ENCODE measurements at regions not wholly inside any gene's neighbourhood (a gene's known extent, or its start where the extent isn't known, plus 50 kb on each side); places are given as distances from the start of the nearest gene placed in this dataset.
A peak's percentile ranks its signal among the peaks of the same experiment; 100 is the strongest.
"Not testable (repeated sequence)": the region's sequence is repeated elsewhere in the genome, so short reads cannot be mapped to it uniquely, and the experiment has no call there.

GRCh38 chr1:147103416-147104155 lies 68.7 kb downstream of the PRKAB2 start:
- DNase-seq (ENCODE audit: low spot score); FAIRE-seq: not testable (repeated sequence)

- no peak for FAIRE-seq
Observed at GRCh38 chr1:147099192-147099591, 73.1 kb downstream of the PRKAB2 start.

DNA sequence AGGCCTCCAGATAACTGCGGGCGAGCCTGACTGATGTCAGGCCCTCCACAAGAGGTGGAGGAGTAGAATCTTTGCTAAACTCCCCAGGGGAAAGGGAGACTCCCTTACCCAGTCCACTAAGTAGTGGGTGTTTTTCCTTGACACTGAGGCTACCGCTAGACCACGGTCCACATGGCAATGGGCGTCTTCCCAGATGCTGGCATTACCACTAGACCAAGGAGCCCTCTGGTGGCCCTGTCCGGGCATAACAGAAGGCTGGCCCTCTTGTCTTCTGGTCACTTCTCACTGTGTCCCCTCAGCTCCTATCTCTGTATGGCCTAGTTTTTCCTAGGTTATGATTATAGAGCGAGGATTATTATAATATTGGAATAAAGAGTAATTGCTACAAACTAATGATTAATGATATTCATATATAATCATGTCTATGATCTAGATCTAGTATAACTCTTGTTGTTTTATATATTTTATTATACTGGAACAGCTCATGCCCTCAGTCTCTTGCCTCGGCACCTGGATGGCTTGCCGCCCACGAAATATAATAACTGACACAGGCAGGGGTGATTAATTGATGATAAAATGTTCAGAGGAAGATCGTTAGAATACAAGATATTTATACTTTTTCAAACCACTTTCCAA lies 73.8 kb downstream of the PRKAB2 start:
- FAIRE-seq; DNase-seq (ENCODE audit: low spot score): not testable (repeated sequence)

More at GRCh38 chr1:147099192-147099591, 73.1 kb downstream of the PRKAB2 start:
- no peak for DNase-seq (ENCODE audit: low spot score)

DNA sequence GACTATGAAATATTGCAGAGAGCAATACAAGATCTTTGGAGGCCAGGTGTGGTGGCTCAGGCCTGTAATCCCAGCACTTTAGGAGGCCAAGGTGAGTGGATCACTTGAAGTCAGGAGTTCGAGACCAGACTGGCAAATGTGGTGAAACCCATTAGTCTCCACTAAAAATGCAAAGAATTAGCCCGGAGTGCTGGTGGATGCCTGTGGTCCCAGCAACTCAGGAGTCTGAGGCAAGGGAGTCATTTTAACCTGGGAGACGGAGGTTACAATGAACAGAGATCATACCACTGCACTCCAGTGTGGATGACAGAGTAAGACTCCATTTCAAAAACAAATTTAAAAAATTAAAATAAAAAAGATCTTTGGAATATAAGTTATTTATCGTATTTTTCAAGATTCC lies 76.6 kb downstream of the PRKAB2 start:
- FAIRE-seq (no peak), DNase-seq (ENCODE audit: low spot score) (no peak)

DNA sequence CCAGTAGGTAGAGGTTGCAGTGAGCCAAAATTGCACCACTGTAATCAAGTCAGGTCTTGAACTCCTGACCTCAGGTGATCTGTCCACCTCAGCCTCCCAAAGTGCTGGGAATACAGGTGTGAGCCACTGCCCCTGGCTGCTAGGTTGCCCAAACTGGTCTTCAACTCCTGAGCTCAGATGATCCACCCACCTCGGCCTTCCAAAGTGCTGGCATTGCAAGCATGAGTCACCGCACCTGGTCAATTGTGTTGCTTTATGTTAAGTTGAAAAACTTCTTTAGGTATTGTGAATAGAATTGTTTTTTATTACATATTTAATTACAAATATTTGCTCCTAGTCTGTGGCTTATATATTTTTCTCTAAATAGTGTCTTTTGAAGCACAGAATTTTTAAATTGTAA lies 80.5 kb downstream of the PRKAB2 start:
- DNase-seq (ENCODE audit: low spot score) = no peak
- no peak for FAIRE-seq

DNA sequence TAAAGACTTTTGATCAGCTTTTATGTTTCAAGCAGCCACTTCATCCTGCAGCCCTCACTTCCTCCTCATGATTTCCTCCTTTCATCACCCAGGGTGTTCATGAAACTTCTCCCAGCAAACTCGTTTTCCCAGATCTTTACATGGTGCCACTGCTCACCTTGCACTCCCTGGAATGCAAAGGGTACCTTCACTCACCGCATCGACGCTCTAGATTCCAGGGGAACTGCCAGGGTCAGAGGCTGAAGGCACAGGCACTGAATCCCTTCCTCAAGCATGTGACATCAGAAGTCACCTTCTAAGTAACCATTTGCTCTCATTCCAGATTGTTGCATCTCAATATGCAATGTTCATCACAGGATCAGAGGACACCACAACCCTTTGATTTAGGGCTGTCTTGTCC lies 82.8 kb downstream of the PRKAB2 start:
- DNase-seq (ENCODE audit: low spot score) = no peak
- no peak for FAIRE-seq

- FAIRE-seq = no peak
- no peak for DNase-seq (ENCODE audit: low spot score)
Observed at GRCh38 chr1:147086129-147086528, 86.1 kb downstream of the PRKAB2 start.

GRCh38 chr1:147084273-147085096 lies 87.8 kb downstream of the PRKAB2 start:
- FAIRE-seq = peak; percentile 9

DNA sequence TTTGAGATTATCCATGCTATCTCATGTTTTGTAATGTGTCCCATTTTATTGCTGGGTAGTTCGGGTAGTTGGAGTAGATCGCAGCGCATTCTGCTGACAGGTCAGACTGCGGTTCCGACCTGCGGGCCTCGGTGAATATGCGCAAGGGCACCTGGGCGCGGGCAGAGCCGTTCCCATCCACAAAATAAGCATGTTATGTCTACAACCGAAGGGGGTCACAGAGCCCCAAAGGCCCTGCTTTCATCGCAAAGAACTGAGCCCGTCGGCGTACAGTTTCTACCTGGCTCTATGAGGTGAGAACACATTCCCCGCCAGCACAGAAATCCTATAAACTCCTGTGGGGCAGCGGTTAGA lies 88.4 kb downstream of the PRKAB2 start:
- DNase-seq (ENCODE audit: low spot score) (no peak), FAIRE-seq (no peak)

More at GRCh38 chr1:147084273-147085096, 87.8 kb downstream of the PRKAB2 start:
- peak; percentile 14 for DNase-seq (ENCODE audit: low spot score)

DNA sequence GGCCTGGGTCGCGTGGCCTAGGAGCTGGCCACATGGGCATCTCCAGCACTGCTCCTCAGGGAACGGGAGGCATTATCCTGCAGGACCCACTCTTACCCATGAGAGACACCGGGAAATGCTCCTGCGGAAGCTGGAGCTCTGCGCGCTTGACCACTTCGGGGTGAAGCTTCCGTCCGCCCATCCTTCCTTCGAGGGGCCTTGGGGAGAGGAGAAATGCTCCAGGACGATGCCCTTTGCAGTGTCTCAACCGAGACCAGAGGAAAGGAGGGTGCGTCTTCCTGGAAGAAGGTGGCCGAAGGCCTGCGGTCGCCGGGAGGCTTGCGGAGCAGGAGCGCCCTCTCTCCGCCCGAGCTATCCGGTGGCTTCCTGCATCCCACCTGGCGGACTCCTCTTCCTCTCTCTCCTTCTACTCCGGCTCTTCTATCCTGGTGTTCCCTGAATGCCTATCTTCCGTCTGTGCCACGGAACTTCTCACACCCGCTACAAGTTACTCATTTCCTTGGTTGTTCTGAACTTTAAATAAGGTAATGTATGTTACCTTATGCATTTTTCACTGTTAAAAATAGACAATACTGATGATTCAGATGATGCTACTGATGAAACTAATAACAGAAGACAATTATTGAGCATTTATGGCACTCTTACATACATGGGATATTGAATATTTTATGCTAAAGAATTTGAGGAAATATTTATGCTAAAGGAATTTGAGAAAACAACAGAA lies 91.4 kb downstream of the PRKAB2 start:
- FAIRE-seq = no peak
- DNase-seq (ENCODE audit: low spot score) = no peak

GRCh38 chr1:147080006-147080661 lies 92.1 kb downstream of the PRKAB2 start:
- DNase-seq (ENCODE audit: low spot score) = no peak

DNA sequence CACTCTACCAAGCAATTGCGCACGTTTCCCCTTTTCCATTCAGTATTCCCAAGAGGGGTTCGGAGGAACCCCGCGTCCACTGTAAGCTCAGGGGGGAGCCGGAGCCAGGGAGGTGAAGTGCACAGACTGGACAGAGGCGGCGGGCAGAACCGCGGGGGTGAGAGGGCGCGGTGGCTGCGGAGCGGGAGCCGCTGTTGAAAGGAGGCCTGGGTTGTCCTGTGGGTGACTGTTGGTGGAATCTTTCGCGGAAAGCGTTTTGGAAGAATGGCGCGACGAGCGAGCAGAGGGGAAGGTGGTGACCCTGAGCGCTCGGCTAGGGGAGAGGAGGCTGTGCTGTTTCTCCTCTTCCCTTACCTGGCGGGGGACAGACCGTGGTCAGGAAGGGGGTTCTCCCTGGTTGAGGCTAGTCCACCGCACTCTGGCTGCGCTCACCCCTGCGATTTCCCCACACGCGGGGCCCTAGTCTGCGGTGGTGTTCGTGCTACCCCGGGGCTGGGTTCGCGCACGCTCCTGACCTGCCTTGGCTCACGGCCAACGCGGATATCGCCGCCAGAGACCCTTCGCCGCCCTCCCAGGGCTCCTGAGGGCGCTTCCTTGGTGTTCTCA lies 92.8 kb downstream of the PRKAB2 start:
- no peak for FAIRE-seq
- DNase-seq (ENCODE audit: low spot score) = no peak

More at GRCh38 chr1:147080006-147080661, 92.1 kb downstream of the PRKAB2 start:
- FAIRE-seq = no peak

GRCh38 chr1:147078606-147079399 lies 93.5 kb downstream of the PRKAB2 start:
- no peak for FAIRE-seq
- no peak for DNase-seq (ENCODE audit: low spot score)

GRCh38 chr1:147077936-147078605 lies 94.2 kb downstream of the PRKAB2 start:
- DNase-seq (ENCODE audit: low spot score) = no peak
- FAIRE-seq = no peak

GRCh38 chr1:147077523-147077922 lies 94.7 kb downstream of the PRKAB2 start:
- FAIRE-seq = no peak
- DNase-seq (ENCODE audit: low spot score) = no peak

DNA sequence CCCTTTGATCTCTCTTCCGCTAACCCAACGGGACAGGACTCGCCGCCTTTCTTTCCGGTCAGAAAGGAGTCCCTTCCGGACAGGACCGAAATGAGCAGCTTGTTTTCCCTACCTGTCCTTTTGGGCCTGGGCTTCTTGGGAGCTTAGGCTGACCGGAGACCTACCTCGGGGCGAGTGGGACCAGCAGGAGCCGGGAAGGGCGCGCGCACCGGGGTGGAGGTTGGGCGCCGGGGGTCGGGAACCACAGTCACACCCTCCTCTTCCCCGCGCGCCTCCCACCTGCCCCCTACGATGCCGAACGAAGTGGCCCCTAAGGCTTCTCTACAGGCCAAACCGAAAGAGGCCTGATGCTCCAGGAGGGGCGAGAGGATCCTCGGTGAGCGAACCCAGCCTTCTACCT lies 95.2 kb downstream of the PRKAB2 start:
- FAIRE-seq (no peak), DNase-seq (ENCODE audit: low spot score) (no peak)

DNA sequence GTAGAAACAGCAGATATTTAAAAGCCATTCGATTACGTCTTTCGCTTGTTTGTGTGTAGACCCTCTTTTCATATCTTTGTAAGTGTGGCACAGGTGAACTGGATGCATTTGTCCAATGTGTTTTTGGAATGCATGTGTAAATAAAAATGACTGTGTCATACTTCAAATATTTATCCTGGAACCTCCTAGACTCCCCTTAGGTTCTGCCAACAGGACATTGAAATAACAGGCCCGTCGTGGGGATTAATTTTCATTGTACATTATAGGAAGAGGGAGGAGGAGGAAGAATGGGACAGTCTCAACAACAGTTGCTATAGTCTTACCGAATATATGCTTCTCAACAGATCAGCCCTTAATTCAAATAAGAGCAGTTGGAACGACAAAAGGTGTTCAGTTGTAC lies 95.8 kb downstream of the PRKAB2 start:
- no peak for FAIRE-seq
- DNase-seq (ENCODE audit: low spot score) = no peak

GRCh38 chr1:147072482-147073432 lies 99.5 kb downstream of the PRKAB2 start:
- FAIRE-seq = no peak
- DNase-seq (ENCODE audit: low spot score) = peak; percentile 11
